HEK293 (cell line): ENCODE measurements at regions not wholly inside any gene's neighbourhood (a gene's known extent, or its start where the extent isn't known, plus 50 kb on each side); places are given as distances from the start of the nearest gene placed in this dataset.

ENCODE experiments used
- CTCF ChIA-PET: fragments of 350-600 bp; formaldehyde crosslinking; extraction: SDS; loops from one replicate; lab custom pipeline; 2021; ENCODE audit warnings: antibody characterized with exemption; lab: Yijun Ruan, JAX
- POLR2A ChIA-PET: fragments of 300-600 bp; formaldehyde crosslinking; extraction: SDS; loops from one replicate; lab custom pipeline; 2020; ENCODE audit warnings: antibody characterized with exemption, inconsistent platforms; lab: Yijun Ruan, JAX
- H3K27ac ChIP-seq: fragments of 200-500 bp; sonication (Bioruptor generic); 2 replicates; pipeline ENCODE4 v1.5.1; 2014; ENCODE audit warnings: low read depth, low read length, control low read depth, inconsistent platforms; ENCODE audit errors: extremely low read depth
- H3K36me3 ChIP-seq, 2 experiments: fragments of 200-500 bp in 1 of 2; sonication (Bioruptor generic) in 1 of 2; 1 replicate in 1 of 2; 2 replicates in 1 of 2; pipeline ENCODE4 v1.5.1; 2014 to 2017; ENCODE audit warnings: inconsistent platforms in 2 of 2, low read length in 2 of 2; ENCODE audit not compliant: control insufficient read depth in 2 of 2, insufficient read depth in 1 of 2
- H3K4me1 ChIP-seq: fragments of 200-500 bp; sonication (Bioruptor generic); 2 replicates; pipeline ENCODE4 v1.5.1; 2014; ENCODE audit warnings: mild to moderate bottlenecking, low read length, inconsistent platforms; ENCODE audit not compliant: control insufficient read depth, insufficient read depth
- H3K4me3 ChIP-seq: 2 replicates; pipeline ENCODE4 v1.5.1; 2011; ENCODE audit warnings: low read depth, mild to moderate bottlenecking, control low read depth, low read length, moderate library complexity
- H3K9me3 ChIP-seq: fragments of 200-500 bp; sonication (Bioruptor generic); 2 replicates; pipeline ENCODE4 v1.5.1; 2014; ENCODE audit warnings: low read depth, low read length, inconsistent platforms; ENCODE audit not compliant: control insufficient read depth, insufficient read depth
- PATZ1 ChIP-seq: fragments of 450-650 bp; formaldehyde crosslinking; IDR thresholded peaks from 2 replicates; pipeline ENCODE4 v1.5.1; 2016; ENCODE audit warnings: missing biosample characterization, missing genetic modification characterization
- ZBTB49 ChIP-seq: fragments of 450-650 bp; formaldehyde crosslinking; IDR thresholded peaks from 2 replicates; pipeline ENCODE4 v1.5.1; 2016; ENCODE audit warnings: missing biosample characterization, missing genetic modification characterization, low read depth
- ZBTB7A ChIP-seq: fragments of 450-650 bp; formaldehyde crosslinking; IDR thresholded peaks from 2 replicates; pipeline ENCODE4 v1.5.1; 2016; ENCODE audit warnings: low read depth, missing biosample characterization, missing genetic modification characterization
- ZIC2 ChIP-seq: fragments of 450-650 bp; formaldehyde crosslinking; IDR thresholded peaks from 2 replicates; pipeline ENCODE4 v1.5.1; 2016; ENCODE audit warnings: missing biosample characterization, missing genetic modification characterization
- ZNF248 ChIP-seq: fragments of 450-650 bp; formaldehyde crosslinking; IDR thresholded peaks from 2 replicates; pipeline ENCODE4 v1.5.1; 2017; ENCODE audit warnings: missing biosample characterization, missing genetic modification characterization
- ZNF26 ChIP-seq: fragments of 450-650 bp; formaldehyde crosslinking; IDR thresholded peaks from 2 replicates; pipeline ENCODE4 v1.5.1; 2016; ENCODE audit warnings: missing biosample characterization, missing genetic modification characterization
- ZNF266 ChIP-seq: fragments of 450-650 bp; formaldehyde crosslinking; IDR thresholded peaks from 2 replicates; pipeline ENCODE4 v1.5.1; 2016; ENCODE audit warnings: missing biosample characterization, missing genetic modification characterization, low read depth
- ZNF280D ChIP-seq: fragments of 450-650 bp; formaldehyde crosslinking; IDR thresholded peaks from 2 replicates; pipeline ENCODE4 v1.5.1; 2016; ENCODE audit warnings: missing biosample characterization, missing genetic modification characterization
- ZNF488 ChIP-seq: fragments of 450-650 bp; formaldehyde crosslinking; IDR thresholded peaks from 2 replicates; pipeline ENCODE4 v1.5.1; 2016; ENCODE audit warnings: missing biosample characterization, missing genetic modification characterization
- ZNF548 ChIP-seq: fragments of 450-650 bp; formaldehyde crosslinking; IDR thresholded peaks from 2 replicates; pipeline ENCODE4 v1.5.1; 2016; ENCODE audit warnings: missing biosample characterization, missing genetic modification characterization
- ZNF571 ChIP-seq: fragments of 450-650 bp; formaldehyde crosslinking; IDR thresholded peaks from 2 replicates; pipeline ENCODE4 v1.5.0; 2017; ENCODE audit warnings: missing biosample characterization, missing genetic modification characterization
- ZNF658 ChIP-seq: fragments of 450-650 bp; formaldehyde crosslinking; IDR thresholded peaks from 2 replicates; pipeline ENCODE4; 2016; ENCODE audit warnings: missing biosample characterization, missing genetic modification characterization
- ZNF791 ChIP-seq: fragments of 450-650 bp; formaldehyde crosslinking; IDR thresholded peaks from 2 replicates; pipeline ENCODE4 v1.5.1; 2016; ENCODE audit warnings: missing biosample characterization, missing genetic modification characterization
- ZNF843 ChIP-seq: fragments of 450-650 bp; formaldehyde crosslinking; IDR thresholded peaks from 2 replicates; pipeline ENCODE4 v1.5.1; 2016; ENCODE audit warnings: missing biosample characterization, missing genetic modification characterization
- ZSCAN23 ChIP-seq: fragments of 450-650 bp; formaldehyde crosslinking; IDR thresholded peaks from 2 replicates; pipeline ENCODE4 v1.5.1; 2016; ENCODE audit warnings: missing biosample characterization, missing genetic modification characterization
- TF ChIP-seq, protein P1 (sequence below): fragments of 450-650 bp; formaldehyde crosslinking; IDR thresholded peaks from 2 replicates; pipeline ENCODE4 v1.5.1; 2016; ENCODE audit warnings: missing biosample characterization, missing genetic modification characterization, borderline replicate concordance

DNA sequence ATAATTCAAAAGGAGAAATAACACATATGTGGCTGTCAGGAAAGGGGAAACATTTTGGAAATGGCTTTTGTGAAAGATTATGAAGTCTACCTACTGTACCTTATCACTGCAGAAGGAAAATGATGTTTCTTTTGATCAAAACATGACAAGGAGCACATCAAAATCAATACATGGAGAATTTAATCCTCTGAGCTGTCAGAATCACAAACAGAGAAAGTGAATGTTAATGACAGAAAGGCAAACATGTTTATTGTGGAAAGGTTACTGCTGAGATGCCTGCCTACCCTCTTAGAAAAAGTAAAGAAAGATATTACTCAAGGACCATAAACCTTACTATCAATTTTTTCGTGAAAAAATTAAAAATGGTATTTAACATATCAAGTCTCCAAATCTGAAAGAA is 794.5 kb upstream of the GYPC start (continued):
- TF ChIP-seq, protein P1, sequence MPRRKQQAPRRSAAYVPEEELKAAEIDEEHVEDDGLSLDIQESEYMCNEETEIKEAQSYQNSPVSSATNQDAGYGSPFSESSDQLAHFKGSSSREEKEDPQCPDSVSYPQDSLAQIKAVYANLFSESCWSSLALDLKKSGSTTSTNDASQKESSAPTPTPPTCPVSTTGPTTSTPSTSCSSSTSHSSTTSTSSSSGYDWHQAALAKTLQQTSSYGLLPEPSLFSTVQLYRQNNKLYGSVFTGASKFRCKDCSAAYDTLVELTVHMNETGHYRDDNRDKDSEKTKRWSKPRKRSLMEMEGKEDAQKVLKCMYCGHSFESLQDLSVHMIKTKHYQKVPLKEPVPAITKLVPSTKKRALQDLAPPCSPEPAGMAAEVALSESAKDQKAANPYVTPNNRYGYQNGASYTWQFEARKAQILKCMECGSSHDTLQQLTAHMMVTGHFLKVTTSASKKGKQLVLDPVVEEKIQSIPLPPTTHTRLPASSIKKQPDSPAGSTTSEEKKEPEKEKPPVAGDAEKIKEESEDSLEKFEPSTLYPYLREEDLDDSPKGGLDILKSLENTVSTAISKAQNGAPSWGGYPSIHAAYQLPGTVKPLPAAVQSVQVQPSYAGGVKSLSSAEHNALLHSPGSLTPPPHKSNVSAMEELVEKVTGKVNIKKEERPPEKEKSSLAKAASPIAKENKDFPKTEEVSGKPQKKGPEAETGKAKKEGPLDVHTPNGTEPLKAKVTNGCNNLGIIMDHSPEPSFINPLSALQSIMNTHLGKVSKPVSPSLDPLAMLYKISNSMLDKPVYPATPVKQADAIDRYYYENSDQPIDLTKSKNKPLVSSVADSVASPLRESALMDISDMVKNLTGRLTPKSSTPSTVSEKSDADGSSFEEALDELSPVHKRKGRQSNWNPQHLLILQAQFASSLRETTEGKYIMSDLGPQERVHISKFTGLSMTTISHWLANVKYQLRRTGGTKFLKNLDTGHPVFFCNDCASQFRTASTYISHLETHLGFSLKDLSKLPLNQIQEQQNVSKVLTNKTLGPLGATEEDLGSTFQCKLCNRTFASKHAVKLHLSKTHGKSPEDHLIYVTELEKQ (tag by site-specific recombination), result no peak
- TF ChIP-seq ZNF843 (tag by site-specific recombination) (no peak), ZNF571 (tag by site-specific recombination) (no peak), ZNF488 (tag by site-specific recombination) (no peak)

- CTCF ChIA-PET, result no interaction called here
- no peaks in the 10 kb centered on the region for H3K9me3 ChIP-seq
- no peaks in the 10 kb centered on the region for H3K4me1 ChIP-seq
- TF ChIP-seq ZIC2 (tag by site-specific recombination) (no peak), ZBTB7A (tag by site-specific recombination) (no peak), ZNF26 (tag by site-specific recombination) (no peak), ZBTB49 (no peak), ZNF658 (tag by site-specific recombination) (no peak), ZNF791 (tag by site-specific recombination) (no peak), ZNF548 (tag by site-specific recombination) (no peak), PATZ1 (tag by site-specific recombination) (no peak), ZNF248 (tag by site-specific recombination) (no peak), ZSCAN23 (no peak), ZNF488 (tag by site-specific recombination) (no peak), ZNF280D (tag by site-specific recombination) (no peak), ZNF266 (tag by site-specific recombination) (no peak)
- POLR2A ChIA-PET, result no interaction called here
- H3K4me3 ChIP-seq, result no peak overlapping the region
- H3K36me3 ChIP-seq, result no peaks in the 10 kb centered on the region
- no peak overlapping the region for H3K27ac ChIP-seq
Measured at GRCh38 chr2:125867908-125868307, 788.0 kb upstream of the GYPC start.
